Umbilical cord (tissue), 1 donor: ENCODE measurements at regions not wholly inside any gene's neighbourhood (a gene's known extent, or its start where the extent isn't known, plus 50 kb on each side); places are given as distances from the start of the nearest gene placed in this dataset.
"Not testable (repeated sequence)": the region's sequence is repeated elsewhere in the genome, so short reads cannot be mapped to it uniquely, and the experiment has no call there.

Source experiments
- DNase-seq: peaks from one replicate; pipeline ENCODE4 v3.0.0-alpha.2; 2015; ENCODE audit warnings: low spot score

- not testable (repeated sequence) for DNase-seq
Measured at GRCh38 chr6:4203642-4204417, 68.5 kb upstream of the ECI2 start.

- no peak for DNase-seq
Measured at GRCh38 chr6:4192627-4193026, 57.3 kb upstream of the ECI2 start.

GRCh38 chr6:4192173-4192572 lies 56.8 kb upstream of the ECI2 start:
- DNase-seq = no peak

GRCh38 chr6:4191271-4191721 lies 55.9 kb upstream of the ECI2 start:
- no peak for DNase-seq

- no peak for DNase-seq
Measured at GRCh38 chr6:4189249-4189648, 53.9 kb upstream of the ECI2 start.

- DNase-seq = no peak
Measured at GRCh38 chr6:4188801-4189200, 53.4 kb upstream of the ECI2 start.

- no peak for DNase-seq
Measured at GRCh38 chr6:4187480-4187879, 52.1 kb upstream of the ECI2 start.

- no peak for DNase-seq
Measured at GRCh38 chr6:4186385-4186784, 51.0 kb upstream of the ECI2 start.

GRCh38 chr6:4185846-4186245 lies 50.5 kb upstream of the ECI2 start:
- no peak for DNase-seq

- no peak for DNase-seq
Measured at GRCh38 chr6:4185419-4185818, 50.0 kb upstream of the ECI2 start.
